ENCODE measurements at regions not wholly inside any gene's neighbourhood (a gene's known extent, or its start where the extent isn't known, plus 50 kb on each side); places are given as distances from the start of the nearest gene placed in this dataset.
"Not testable (repeated sequence)": the region's sequence is repeated elsewhere in the genome, so short reads cannot be mapped to it uniquely, and the experiment has no call there.

- DNase-seq (ENCODE audit: low spot score), result no peak
Observed at GRCh38 chr6:27542485-27542884, 69.6 kb upstream of the ZNF184 start.

GRCh38 chr6:27541933-27542297 is 69.0 kb upstream of the ZNF184 start:
- DNase-seq (ENCODE audit: low spot score), result no peak

GRCh38 chr6:27541212-27541932 is 68.5 kb upstream of the ZNF184 start:
- no peak for DNase-seq (ENCODE audit: low spot score)

DNA sequence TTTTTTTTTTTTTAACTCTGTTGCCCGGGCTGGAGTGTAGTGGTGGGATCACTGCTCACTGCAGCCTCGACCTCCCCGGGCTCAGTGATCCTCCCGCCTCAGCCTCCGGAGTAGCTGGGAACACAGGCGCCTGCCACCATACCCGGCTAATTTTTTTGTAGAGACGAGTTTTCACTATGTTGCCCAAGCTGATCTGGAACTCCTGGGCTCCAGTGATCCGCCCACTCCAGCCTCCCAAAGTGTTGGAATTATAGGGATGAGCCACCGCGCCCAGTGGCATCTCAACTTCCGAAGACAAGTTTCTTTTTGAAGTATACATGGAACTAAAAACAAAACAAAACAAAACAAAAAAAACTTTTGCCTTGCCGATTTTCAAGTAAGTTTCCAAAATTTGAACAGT is 66.6 kb upstream of the ZNF184 start:
- no peak for DNase-seq (ENCODE audit: low spot score)

DNA sequence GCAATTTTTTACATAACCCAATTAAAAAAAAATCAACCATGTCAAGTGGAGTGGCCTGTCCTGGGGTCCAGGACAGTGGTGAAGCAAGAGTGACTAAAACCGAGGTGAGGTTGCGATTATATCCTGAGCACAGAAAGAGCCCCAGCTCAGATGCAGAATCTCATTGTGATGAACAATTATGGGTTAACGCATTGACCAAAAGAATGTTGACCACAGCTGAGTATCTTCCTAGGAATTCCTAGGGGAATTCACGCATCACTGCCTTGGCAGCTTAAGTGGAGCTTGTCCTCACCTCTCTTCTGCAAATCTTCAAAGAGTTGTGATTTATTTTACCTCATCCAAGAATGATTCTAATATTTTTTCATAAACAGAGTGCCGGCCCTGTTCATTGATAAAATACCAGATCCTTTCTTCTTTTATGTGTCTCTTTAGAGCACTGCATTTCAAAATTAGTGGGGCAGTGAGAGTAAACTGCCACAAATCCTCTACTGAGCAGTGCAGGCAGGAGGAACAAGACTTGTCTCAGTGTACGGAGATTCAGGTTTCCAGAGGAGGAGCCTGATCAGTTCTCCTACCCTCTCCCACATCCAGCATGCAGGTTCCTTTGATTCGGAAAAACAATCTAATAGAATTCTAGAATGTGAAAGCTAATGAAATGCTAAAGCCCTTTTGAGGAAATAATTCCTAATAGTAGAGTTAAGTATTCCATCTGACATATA is 60.1 kb upstream of the ZNF184 start:
- no peak for DNase-seq (ENCODE audit: low spot score)

DNA sequence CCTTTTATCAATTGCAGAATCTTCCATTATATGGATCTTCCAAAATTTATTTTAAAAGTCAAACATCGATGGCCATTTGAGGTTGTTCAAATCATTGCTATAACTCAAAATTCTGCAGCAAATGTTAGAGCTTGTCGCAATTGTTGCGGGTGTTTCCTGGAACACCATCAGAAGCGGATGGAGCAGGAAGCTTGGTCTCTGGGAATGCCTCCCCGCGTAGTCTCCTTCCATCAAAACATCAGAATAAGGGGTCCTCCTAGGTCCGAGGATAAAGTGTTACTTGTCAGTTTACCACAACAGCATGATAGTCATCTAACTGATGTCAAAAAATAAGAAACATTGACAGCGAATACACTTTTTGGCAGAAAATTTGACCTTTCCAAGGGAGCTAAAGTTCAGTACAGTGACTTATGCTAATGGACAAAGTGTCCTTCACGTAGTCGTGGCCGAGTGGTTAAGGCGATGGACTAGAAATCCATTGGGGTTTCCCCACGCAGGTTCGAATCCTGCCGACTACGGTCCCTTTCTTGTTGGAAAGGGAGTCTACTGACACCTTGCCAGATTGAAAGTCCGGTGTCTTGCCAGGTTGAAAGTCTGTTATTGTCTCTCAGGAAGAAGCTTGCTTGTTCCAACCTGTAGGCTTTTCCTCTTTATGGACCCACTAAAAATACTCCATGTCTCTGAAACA is 59.0 kb upstream of the ZNF184 start:
- no peak for DNase-seq (ENCODE audit: low spot score)

DNA sequence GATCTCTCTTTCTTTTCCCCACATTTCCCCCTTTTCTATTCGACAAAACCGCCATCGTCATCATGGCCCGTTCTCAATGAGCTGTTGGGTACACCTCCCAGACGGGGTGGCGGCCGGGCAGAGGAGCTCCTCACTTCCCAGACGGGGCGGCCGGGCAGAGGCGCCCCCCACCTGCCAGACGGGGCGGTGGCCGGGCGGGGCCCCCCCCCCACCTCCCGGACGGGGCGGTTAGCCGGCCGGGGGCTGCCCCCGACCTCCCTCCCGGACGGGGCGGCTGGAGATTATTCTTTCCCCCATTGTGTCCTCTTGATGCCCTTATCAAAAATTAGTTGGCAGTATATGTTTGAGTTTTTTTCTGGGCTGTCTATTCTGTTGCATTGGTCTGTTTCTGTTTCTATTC is 56.9 kb upstream of the ZNF184 start:
- not testable (repeated sequence) for DNase-seq (ENCODE audit: low spot score)

- no peak for DNase-seq (ENCODE audit: low spot score)
Observed at GRCh38 chr6:27528714-27529113, 55.8 kb upstream of the ZNF184 start.

All from germinal center (tissue), 1 donor.